ENCODE measurements at regions not wholly inside any gene's neighbourhood (a gene's known extent, or its start where the extent isn't known, plus 50 kb on each side); places are given as distances from the start of the nearest gene placed in this dataset.
"Not testable (repeated sequence)": the region's sequence is repeated elsewhere in the genome, so short reads cannot be mapped to it uniquely, and the experiment has no call there.

DNA sequence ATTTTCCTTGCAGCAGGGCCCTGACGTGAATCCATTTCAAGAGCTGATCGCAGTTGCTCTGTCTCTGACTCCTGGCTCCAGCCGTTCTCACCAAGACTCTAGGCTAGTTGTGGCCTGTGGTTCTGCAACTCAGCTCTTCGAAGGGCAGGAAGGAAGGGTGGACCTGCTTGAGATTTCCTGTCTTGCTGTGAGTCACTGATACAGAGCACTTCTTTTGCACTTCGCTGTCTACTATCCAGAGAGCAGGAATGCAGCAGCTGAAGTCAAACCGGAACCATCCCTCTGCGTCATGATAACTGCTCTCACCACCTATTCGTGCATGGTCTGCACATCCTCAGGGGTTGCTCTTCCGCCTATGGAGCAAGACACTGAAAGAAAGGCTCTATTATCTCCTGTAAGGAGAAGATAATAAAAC lies 59.7 kb downstream of the RAP2B start:
- ChIA-PET CTCF (no interaction called here), POLR2A (no interaction called here), RAD21 (ENCODE audit: low non-redundant PET in 1 of 2, low total read pairs in 2 of 2, uncharacterized antibody in 2 of 2, unreplicated experiment in 2 of 2) (no interaction called here)
- BruUV-seq (replicated peaks) = no TSS peak
- Histone ChIP-seq H3K9ac (ENCODE audit: low read length) (no peak overlapping the region), H3K4me3 (replicated peaks in 1 of 2; ENCODE audit: low read depth in 1 of 2, low read length in 2 of 2) (no peak overlapping the region), H3K36me3 (ENCODE audit: control insufficient read depth in 1 of 2, insufficient read depth in 2 of 2, low read length in 2 of 2) (no peaks in the 10 kb centered on the region), H3K27me3 (ENCODE audit: insufficient read depth, low read length) (no peaks in the 10 kb centered on the region), H3K4me1 (ENCODE audit: control insufficient read depth in 1 of 2, insufficient read depth in 2 of 2, low read length in 2 of 2) (no peaks in the 10 kb centered on the region), H3K9me2 (ENCODE audit: insufficient read depth) (no peaks in the 10 kb centered on the region), H3K4me2 (ENCODE audit: low read length) (no peak overlapping the region), H3K9me3 (ENCODE audit: control insufficient read depth in 1 of 2, insufficient read depth in 1 of 2, low read depth in 1 of 2, low read length in 2 of 2) (no peaks in the 10 kb centered on the region), H2AFZ (ENCODE audit: low read depth, low read length, poor library complexity, severe bottlenecking) (no peak overlapping the region), H3K27ac (ENCODE audit: low read depth, low read length) (no peak overlapping the region), H4K20me1 (ENCODE audit: insufficient read depth) (no peaks in the 10 kb centered on the region), H3K79me2 (ENCODE audit: insufficient read depth, low read length) (no peaks in the 10 kb centered on the region)
- no peak for TF ChIP-seq POLR2A (IDR thresholded peaks at IDR 0.05; ENCODE audit: borderline replicate concordance, extremely low read depth, insufficient read depth, insufficient read length)
- TF ChIP-seq, protein P1, sequence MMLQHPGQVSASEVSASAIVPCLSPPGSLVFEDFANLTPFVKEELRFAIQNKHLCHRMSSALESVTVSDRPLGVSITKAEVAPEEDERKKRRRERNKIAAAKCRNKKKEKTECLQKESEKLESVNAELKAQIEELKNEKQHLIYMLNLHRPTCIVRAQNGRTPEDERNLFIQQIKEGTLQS (IDR thresholded peaks at IDR 0.05) = no peak
- TF ChIP-seq ELF1 (IDR thresholded peaks at IDR 0.05; ENCODE audit: borderline replicate concordance, low read depth) = no peak
- no peak for TF ChIP-seq SRF (IDR thresholded peaks at IDR 0.05; ENCODE audit: low read depth)
- TF ChIP-seq, protein P2, sequence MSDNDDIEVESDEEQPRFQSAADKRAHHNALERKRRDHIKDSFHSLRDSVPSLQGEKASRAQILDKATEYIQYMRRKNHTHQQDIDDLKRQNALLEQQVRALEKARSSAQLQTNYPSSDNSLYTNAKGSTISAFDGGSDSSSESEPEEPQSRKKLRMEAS (IDR thresholded peaks at IDR 0.05) = no peak
- no peak for TF ChIP-seq CBX3 (IDR thresholded peaks at IDR 0.05; ENCODE audit: low read depth)
- TF ChIP-seq POLR2AphosphoS5 (IDR thresholded peaks at IDR 0.05; ENCODE audit: low read depth, low read length) = no peak
- TF ChIP-seq YY1 (IDR thresholded peaks at IDR 0.05; ENCODE audit: extremely low read depth, insufficient replicate concordance, low read depth, low read length) = no peak
- TF ChIP-seq EGR1 (IDR thresholded peaks at IDR 0.05; ENCODE audit: low read depth) = no peak
- TF ChIP-seq EZH2phosphoT487 (IDR thresholded peaks at IDR 0.05; ENCODE audit: borderline replicate concordance) = no peak
- TF ChIP-seq SIN3A (IDR thresholded peaks at IDR 0.05; ENCODE audit: low read depth) = no peak
- TF ChIP-seq, protein P3, sequence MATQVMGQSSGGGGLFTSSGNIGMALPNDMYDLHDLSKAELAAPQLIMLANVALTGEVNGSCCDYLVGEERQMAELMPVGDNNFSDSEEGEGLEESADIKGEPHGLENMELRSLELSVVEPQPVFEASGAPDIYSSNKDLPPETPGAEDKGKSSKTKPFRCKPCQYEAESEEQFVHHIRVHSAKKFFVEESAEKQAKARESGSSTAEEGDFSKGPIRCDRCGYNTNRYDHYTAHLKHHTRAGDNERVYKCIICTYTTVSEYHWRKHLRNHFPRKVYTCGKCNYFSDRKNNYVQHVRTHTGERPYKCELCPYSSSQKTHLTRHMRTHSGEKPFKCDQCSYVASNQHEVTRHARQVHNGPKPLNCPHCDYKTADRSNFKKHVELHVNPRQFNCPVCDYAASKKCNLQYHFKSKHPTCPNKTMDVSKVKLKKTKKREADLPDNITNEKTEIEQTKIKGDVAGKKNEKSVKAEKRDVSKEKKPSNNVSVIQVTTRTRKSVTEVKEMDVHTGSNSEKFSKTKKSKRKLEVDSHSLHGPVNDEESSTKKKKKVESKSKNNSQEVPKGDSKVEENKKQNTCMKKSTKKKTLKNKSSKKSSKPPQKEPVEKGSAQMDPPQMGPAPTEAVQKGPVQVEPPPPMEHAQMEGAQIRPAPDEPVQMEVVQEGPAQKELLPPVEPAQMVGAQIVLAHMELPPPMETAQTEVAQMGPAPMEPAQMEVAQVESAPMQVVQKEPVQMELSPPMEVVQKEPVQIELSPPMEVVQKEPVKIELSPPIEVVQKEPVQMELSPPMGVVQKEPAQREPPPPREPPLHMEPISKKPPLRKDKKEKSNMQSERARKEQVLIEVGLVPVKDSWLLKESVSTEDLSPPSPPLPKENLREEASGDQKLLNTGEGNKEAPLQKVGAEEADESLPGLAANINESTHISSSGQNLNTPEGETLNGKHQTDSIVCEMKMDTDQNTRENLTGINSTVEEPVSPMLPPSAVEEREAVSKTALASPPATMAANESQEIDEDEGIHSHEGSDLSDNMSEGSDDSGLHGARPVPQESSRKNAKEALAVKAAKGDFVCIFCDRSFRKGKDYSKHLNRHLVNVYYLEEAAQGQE (IDR thresholded peaks at IDR 0.05; ENCODE audit: low read depth) = no peak
- TF ChIP-seq TCF7L2 (IDR thresholded peaks at IDR 0.05; ENCODE audit: borderline replicate concordance, extremely low read depth, insufficient read depth, insufficient read length) = no peak
- no peak for TF ChIP-seq SP1 (IDR thresholded peaks at IDR 0.05; ENCODE audit: low read depth)
- no peak for TF ChIP-seq ZFX (IDR thresholded peaks at IDR 0.05)
- no peak for TF ChIP-seq CEBPB (IDR thresholded peaks at IDR 0.05; ENCODE audit: low read depth)
- no peak for TF ChIP-seq JUND (IDR thresholded peaks at IDR 0.05)
- TF ChIP-seq FOSL1 (IDR thresholded peaks at IDR 0.05; ENCODE audit: low read depth) = no peak
- TF ChIP-seq, protein P4, sequence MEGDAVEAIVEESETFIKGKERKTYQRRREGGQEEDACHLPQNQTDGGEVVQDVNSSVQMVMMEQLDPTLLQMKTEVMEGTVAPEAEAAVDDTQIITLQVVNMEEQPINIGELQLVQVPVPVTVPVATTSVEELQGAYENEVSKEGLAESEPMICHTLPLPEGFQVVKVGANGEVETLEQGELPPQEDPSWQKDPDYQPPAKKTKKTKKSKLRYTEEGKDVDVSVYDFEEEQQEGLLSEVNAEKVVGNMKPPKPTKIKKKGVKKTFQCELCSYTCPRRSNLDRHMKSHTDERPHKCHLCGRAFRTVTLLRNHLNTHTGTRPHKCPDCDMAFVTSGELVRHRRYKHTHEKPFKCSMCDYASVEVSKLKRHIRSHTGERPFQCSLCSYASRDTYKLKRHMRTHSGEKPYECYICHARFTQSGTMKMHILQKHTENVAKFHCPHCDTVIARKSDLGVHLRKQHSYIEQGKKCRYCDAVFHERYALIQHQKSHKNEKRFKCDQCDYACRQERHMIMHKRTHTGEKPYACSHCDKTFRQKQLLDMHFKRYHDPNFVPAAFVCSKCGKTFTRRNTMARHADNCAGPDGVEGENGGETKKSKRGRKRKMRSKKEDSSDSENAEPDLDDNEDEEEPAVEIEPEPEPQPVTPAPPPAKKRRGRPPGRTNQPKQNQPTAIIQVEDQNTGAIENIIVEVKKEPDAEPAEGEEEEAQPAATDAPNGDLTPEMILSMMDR (IDR thresholded peaks at IDR 0.05 in 2 of 3, conservative IDR thresholded peaks at IDR 0.05 in 1 of 3; ENCODE audit: borderline replicate concordance in 1 of 3, insufficient read depth in 1 of 3, low read depth in 2 of 3, low read length in 2 of 3) = no peak
- DNase-seq (ENCODE audit: low read depth, low spot score) = no peak
- intact Hi-C loops (cut with micrococcal nuclease) = no loop called here
- ATAC-seq = no peak

DNA sequence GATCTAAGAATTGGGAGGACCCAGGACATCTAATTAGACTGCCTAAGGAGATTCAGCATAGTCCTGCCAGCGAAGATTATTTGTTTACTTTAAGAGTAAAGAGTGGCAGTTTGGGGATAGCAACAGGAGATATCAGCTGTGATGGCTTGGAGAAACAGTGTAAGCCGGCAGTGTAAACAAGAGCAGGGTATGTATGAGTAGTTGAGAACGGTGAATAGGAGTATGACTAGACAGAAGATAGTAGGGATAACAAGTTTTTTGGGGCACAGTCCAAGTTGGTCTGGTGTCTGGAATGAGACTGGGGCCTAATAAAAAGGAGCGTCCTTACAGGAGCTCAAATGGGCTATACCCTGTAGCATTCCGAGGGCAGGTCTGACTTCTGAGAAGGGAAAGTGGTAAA lies 64.9 kb downstream of the RAP2B start:
- H3K4me2 ChIP-seq (ENCODE audit: low read length); H3K27me3 ChIP-seq (ENCODE audit: insufficient read depth, low read length); RAD21 ChIA-PET (ENCODE audit: low non-redundant PET in 1 of 2, low total read pairs in 2 of 2, uncharacterized antibody in 2 of 2, unreplicated experiment in 2 of 2); H3K79me2 ChIP-seq (ENCODE audit: insufficient read depth, low read length); H3K4me1 ChIP-seq (ENCODE audit: control insufficient read depth in 1 of 2, insufficient read depth in 2 of 2, low read length in 2 of 2); H3K36me3 ChIP-seq (ENCODE audit: control insufficient read depth in 1 of 2, insufficient read depth in 2 of 2, low read length in 2 of 2); H3K4me3 ChIP-seq (replicated peaks in 1 of 2; ENCODE audit: low read depth in 1 of 2, low read length in 2 of 2); POLR2A ChIA-PET; intact Hi-C loops (cut with micrococcal nuclease); H3K9ac ChIP-seq (ENCODE audit: low read length); BruUV-seq (replicated peaks); H3K27ac ChIP-seq (ENCODE audit: low read depth, low read length); H4K20me1 ChIP-seq (ENCODE audit: insufficient read depth); H3K9me2 ChIP-seq (ENCODE audit: insufficient read depth); H3K9me3 ChIP-seq (ENCODE audit: control insufficient read depth in 1 of 2, insufficient read depth in 1 of 2, low read depth in 1 of 2, low read length in 2 of 2); H2AFZ ChIP-seq (ENCODE audit: low read depth, low read length, poor library complexity, severe bottlenecking); DNase-seq (ENCODE audit: low read depth, low spot score); ATAC-seq; CTCF ChIA-PET: not testable (repeated sequence)

All from HCT116 (cell line).